Spleen (tissue), 11 donors: ENCODE measurements at regions not wholly inside any gene's neighbourhood (a gene's known extent, or its start where the extent isn't known, plus 50 kb on each side); places are given as distances from the start of the nearest gene placed in this dataset.
A peak's percentile ranks its signal among the peaks of the same experiment; 100 is the strongest.

Source experiments
- DNase-seq: peaks from one replicate; pipeline ENCODE4 v3.0.0-alpha.2; 2020
- H3K27ac ChIP-seq, 8 donors: fragments of 200-600 bp; sonication (generic) in 7 of 8; 1 replicate in 4 of 8; 2 replicates in 4 of 8; pipeline versions ENCODE4 v1.5.0 to v1.8.0; 2016 to 2021; ENCODE audit warnings: inconsistent platforms in 4 of 8, mild to moderate bottlenecking in 4 of 8, moderate library complexity in 1 of 8
- H3K27me3 ChIP-seq, 7 donors: fragments of 200-600 bp; sonication (generic) in 6 of 7; replicated peaks in 1 of 7; 1 replicate in 4 of 7; 2 replicates in 3 of 7; pipeline versions ENCODE4 v1.5.0 to v1.8.0; 2016 to 2021; ENCODE audit warnings: inconsistent platforms in 3 of 7, mild to moderate bottlenecking in 1 of 7
- H3K36me3 ChIP-seq, 6 donors: fragments of 200-600 bp; sonication (generic) in 5 of 6; 1 replicate in 4 of 6; 2 replicates in 2 of 6; pipeline versions ENCODE4 v1.5.0 to v1.8.0; 2016 to 2021; ENCODE audit warnings: inconsistent platforms in 2 of 6
- H3K4me1 ChIP-seq, 6 donors: fragments of 200-600 bp; sonication (generic) in 5 of 6; 1 replicate in 3 of 6; 2 replicates in 3 of 6; pipeline versions ENCODE4 v1.5.0 to v1.8.0; 2016 to 2021; ENCODE audit warnings: inconsistent platforms in 3 of 6
- H3K4me3 ChIP-seq, 8 donors: fragments of 200-600 bp; sonication (generic) in 7 of 8; 1 replicate in 4 of 8; 2 replicates in 4 of 8; pipeline versions ENCODE4 v1.5.0 to v1.8.0; 2016 to 2021; ENCODE audit warnings: inconsistent platforms in 4 of 8, mild to moderate bottlenecking in 4 of 8, moderate library complexity in 2 of 8
- H3K9me3 ChIP-seq, 8 donors: fragments of 200-600 bp; sonication (generic) in 7 of 8; 1 replicate in 4 of 8; 2 replicates in 4 of 8; pipeline versions ENCODE4 v1.5.0 to v1.8.0; 2016 to 2021; ENCODE audit warnings: inconsistent platforms in 4 of 8
- POLR2A ChIP-seq, 3 donors: fragments of 450-650 bp; IDR thresholded peaks; one replicate each; pipeline ENCODE4 v1.5.1; 2017; ENCODE audit warnings: antibody characterized with exemption in 3 of 3, mild to moderate bottlenecking in 1 of 3
- POLR2AphosphoS5 ChIP-seq, 3 donors: sonication (generic); formaldehyde crosslinking; IDR thresholded peaks; one replicate each; pipeline ENCODE4 v1.5.1; 2017; ENCODE audit warnings: antibody characterized with exemption in 3 of 3
- WGBS, 5 donors: extraction: QIAGEN DNeasy Blood & Tissue Kit in 3 of 5; methylation state at CpG; one replicate each; pipeline versions ENCODE4 v1.1.5 to v1.1.7; 2013 to 2018; 5-methylcytosine and 5-hydroxymethylcytosine counted together
- intact Hi-C: fragments of 100-400 bp; cut with DNase I; formaldehyde crosslinking; loops from one replicate; pipeline ENCODE4 v1.15.0; 2023; ENCODE audit warnings: low total_unique reads
- TF ChIP-seq, protein P1 (sequence below), 11 experiments: fragments of 200-600 bp in 7 of 11; fragments of 450-650 bp in 4 of 11; sonication (generic) in 4 of 11; IDR thresholded peaks in 8 of 11; conservative IDR thresholded peaks in 3 of 11; 1 replicate in 7 of 11; 2 replicates in 4 of 11; pipeline versions ENCODE4 v1.4.0 to v1.8.0; 2016 to 2021; ENCODE audit warnings: antibody characterized with exemption in 11 of 11, inconsistent platforms in 4 of 11, mild to moderate bottlenecking in 1 of 11
- donor health status: healthy with polysubstance abuse.
- donor health status: DM: no; HTN: no; CAD: no; lungs with moderate emphysema.
- donor health status: DM: no; HTN: no; CAD: no.
- donor health status: Bipolar disorder and iron deficiency.
- donor health status: healthy.
- donor health status: DM: no; HTN: no; CAD: no.
- donor health status: DM: yes; HTN: yes; CAD: no.

DNA sequence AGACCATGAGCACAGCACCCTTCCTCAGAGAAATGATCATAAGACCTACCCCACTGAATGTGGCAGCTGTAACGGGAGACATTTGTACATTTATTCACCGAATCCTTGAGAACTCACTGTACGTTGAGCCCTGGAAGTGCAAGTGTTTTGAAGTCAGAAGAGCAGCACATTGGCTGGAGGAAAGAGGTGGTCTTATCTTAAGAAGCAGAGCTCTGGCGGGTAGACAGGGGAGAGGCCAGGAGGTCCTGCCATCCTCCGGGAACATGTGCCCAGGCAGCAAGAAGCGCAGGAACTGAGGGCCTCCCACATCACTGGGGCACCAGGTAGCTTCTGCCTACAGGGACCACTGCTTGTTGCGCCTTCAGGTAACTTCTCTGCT is 169.2 kb upstream of the IRF2BP2 start:
- H3K36me3 ChIP-seq = no peaks in the 10 kb centered on the region
- intact Hi-C loops = no loop called here
- H3K27me3 ChIP-seq = peaks cover 0 to 68% (median 30%) of the 10 kb centered on the region in 7 donors
- WGBS, 5 donors = 78 to 83% (median 79%) methylated on average over 7 of the region's 7 CpGs
- peak overlapping the region in 1 of 8 donors; percentile 83 for H3K27ac ChIP-seq
- DNase-seq = peak; percentile 81
- no peak for TF ChIP-seq POLR2A (IDR thresholded peaks at IDR 0.05)
- TF ChIP-seq, protein P1, sequence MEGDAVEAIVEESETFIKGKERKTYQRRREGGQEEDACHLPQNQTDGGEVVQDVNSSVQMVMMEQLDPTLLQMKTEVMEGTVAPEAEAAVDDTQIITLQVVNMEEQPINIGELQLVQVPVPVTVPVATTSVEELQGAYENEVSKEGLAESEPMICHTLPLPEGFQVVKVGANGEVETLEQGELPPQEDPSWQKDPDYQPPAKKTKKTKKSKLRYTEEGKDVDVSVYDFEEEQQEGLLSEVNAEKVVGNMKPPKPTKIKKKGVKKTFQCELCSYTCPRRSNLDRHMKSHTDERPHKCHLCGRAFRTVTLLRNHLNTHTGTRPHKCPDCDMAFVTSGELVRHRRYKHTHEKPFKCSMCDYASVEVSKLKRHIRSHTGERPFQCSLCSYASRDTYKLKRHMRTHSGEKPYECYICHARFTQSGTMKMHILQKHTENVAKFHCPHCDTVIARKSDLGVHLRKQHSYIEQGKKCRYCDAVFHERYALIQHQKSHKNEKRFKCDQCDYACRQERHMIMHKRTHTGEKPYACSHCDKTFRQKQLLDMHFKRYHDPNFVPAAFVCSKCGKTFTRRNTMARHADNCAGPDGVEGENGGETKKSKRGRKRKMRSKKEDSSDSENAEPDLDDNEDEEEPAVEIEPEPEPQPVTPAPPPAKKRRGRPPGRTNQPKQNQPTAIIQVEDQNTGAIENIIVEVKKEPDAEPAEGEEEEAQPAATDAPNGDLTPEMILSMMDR (IDR thresholded peaks at IDR 0.05 in 8 of 11, conservative IDR thresholded peaks at IDR 0.05 in 3 of 11) = no peak
- TF ChIP-seq POLR2AphosphoS5 (IDR thresholded peaks at IDR 0.05) = no peak
- no peaks in the 10 kb centered on the region for H3K9me3 ChIP-seq
- peaks cover 0 to 37% (median 18%) of the 10 kb centered on the region in 6 donors for H3K4me1 ChIP-seq
- H3K4me3 ChIP-seq = no peak overlapping the region

DNA sequence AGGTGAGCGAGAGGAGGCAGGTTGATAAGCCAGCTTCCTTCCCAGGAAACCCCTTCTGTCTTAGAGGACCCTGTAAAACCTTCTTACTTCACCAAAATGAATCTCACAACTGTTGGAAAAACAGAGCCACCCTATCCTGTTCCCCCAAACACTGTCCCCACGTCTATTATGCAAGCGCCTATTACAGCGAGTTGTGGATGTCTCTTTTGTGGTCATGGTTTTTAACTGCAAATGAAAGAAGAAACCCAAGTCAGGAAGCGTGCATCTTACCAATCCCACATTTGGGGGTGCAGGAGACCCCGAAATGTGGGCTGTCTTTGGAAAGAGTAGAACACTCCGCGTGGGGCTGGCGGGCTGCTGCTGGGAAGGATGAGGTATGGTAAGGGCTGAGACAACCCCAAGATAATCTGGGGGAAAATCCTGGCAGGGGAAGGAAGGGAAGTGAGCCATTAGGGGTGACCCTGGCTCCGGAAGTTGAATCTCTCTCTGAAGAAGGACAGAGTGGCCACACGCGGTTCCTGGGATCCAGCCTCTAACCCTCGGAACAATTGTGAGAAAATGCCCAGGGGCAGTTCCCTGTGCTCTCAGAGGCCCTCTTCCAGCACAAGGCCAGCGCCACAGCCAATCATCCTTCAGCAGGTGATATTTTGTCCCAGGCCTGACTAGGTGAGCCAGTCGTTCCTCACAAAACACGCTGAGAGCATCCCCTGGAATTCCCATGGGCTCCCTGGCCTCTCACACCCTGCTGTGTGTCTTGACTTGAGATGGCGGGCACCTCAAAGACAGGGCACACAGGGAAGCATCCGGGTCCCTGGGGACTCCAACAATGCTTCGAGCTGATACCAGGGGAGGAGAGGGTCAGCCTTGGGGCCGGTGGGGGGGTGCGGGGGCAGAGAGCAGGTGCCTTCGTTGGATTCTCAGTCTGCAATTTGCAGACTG is 168.5 kb upstream of the IRF2BP2 start:
- no peak for TF ChIP-seq POLR2A (IDR thresholded peaks at IDR 0.05)
- TF ChIP-seq, protein P1 (IDR thresholded peaks at IDR 0.05 in 8 of 11, conservative IDR thresholded peaks at IDR 0.05 in 3 of 11) = peak in 1 of 11 experiments; percentile 3
- 51 to 64% (median 57%) methylated on average over 22 of the region's 22 CpGs for WGBS, 5 donors
- peak; percentile 83 for DNase-seq
- peak overlapping the region in 5 of 8 donors; percentile 0 to 83 (median 28) for H3K27ac ChIP-seq
- intact Hi-C loops = no loop called here
- H3K9me3 ChIP-seq = no peaks in the 10 kb centered on the region
- H3K4me3 ChIP-seq = no peak overlapping the region
- H3K4me1 ChIP-seq = peaks cover 0 to 41% (median 18%) of the 10 kb centered on the region in 6 donors
- peaks cover 0 to 68% (median 30%) of the 10 kb centered on the region in 7 donors for H3K27me3 ChIP-seq
- no peaks in the 10 kb centered on the region for H3K36me3 ChIP-seq

DNA sequence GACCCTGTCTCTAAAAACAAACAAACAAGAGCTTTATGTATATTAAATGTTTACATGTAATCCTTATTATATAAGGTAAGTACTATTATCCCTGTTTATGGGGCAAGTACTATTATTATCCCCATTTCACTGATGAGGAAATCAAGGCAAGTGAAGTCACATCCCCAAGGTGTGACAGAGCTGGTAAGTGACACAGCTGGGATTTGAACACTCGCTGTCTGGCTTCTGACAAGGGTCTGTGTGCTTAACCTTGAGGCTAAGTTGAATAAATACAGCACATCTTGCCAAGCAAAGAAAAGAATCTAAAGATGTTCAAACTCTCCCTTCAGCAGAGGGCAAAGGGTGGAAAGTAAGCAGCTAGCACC is 167.9 kb upstream of the IRF2BP2 start:
- Histone ChIP-seq H3K27ac (peak overlapping the region in 5 of 8 donors; percentile 0 to 83 (median 28)), H3K27me3 (peaks cover 0 to 64% (median 30%) of the 10 kb centered on the region in 7 donors), H3K36me3 (no peaks in the 10 kb centered on the region), H3K4me3 (no peak overlapping the region), H3K9me3 (no peaks in the 10 kb centered on the region), H3K4me1 (peaks cover 0 to 45% (median 18%) of the 10 kb centered on the region in 6 donors)
- WGBS, 5 donors = 63 to 87% (median 78%) methylated on average over 1 of the region's 1 CpG
- TF ChIP-seq POLR2AphosphoS5 (IDR thresholded peaks at IDR 0.05) = no peak
- TF ChIP-seq, protein P1 (IDR thresholded peaks at IDR 0.05 in 8 of 11, conservative IDR thresholded peaks at IDR 0.05 in 3 of 11) = no peak
- TF ChIP-seq POLR2A (IDR thresholded peaks at IDR 0.05) = no peak
- DNase-seq = no peak
- intact Hi-C loops = no loop called here
